WTC11 (cell line): ENCODE measurements at regions not wholly inside any gene's neighbourhood (a gene's known extent, or its start where the extent isn't known, plus 50 kb on each side); places are given as distances from the start of the nearest gene placed in this dataset.

ENCODE experiments used
- ATAC-seq: fragments of 200-7000 bp; cut with Tn5 transposase; 2 replicates; pipeline ENCODE4 v1.10.0; 2021; ENCODE audit warnings: mild to moderate bottlenecking, moderate library complexity
- CTCF ChIA-PET: fragments of 300-600 bp; sonication (Branson Sonifier 250); formaldehyde crosslinking; loops from one replicate; lab custom pipeline; 2021; ENCODE audit warnings: antibody characterized with exemption; lab: Charles Lee
- POLR2A ChIA-PET: fragments of 350-600 bp; sonication (Branson Sonifier 250); formaldehyde crosslinking; loops from one replicate; lab custom pipeline; 2021; ENCODE audit warnings: antibody characterized with exemption; lab: Charles Lee
- DNase-seq: peaks from one replicate; pipeline ENCODE4 v3.0.0; 2021; ENCODE audit warnings: low spot score
- H3K27ac Mint-ChIP-seq: 2 replicates; pipeline ENCODE4 v1.8.0; 2021; ENCODE audit warnings: mixed read lengths
- H3K27me3 Mint-ChIP-seq: 2 replicates; pipeline ENCODE4 v1.8.0; 2021; ENCODE audit warnings: low read depth, mild to moderate bottlenecking, moderate library complexity, mixed read lengths
- H3K36me3 Mint-ChIP-seq: 2 replicates; pipeline ENCODE4 v1.8.0; 2021; ENCODE audit warnings: mixed read lengths
- H3K4me1 Mint-ChIP-seq: 2 replicates; pipeline ENCODE4 v1.8.0; 2022; ENCODE audit warnings: mixed read lengths
- H3K4me3 Mint-ChIP-seq: 2 replicates; pipeline ENCODE4 v1.8.0; 2021; ENCODE audit warnings: mild to moderate bottlenecking, moderate library complexity, mixed read lengths
- H3K9me3 Mint-ChIP-seq: 2 replicates; pipeline ENCODE4 v1.8.0; 2021; ENCODE audit warnings: mixed read lengths
- ARID4B ChIP-seq: sonication (generic); formaldehyde crosslinking; IDR thresholded peaks from 2 replicates; pipeline ENCODE4 v1.8.0; 2023; ENCODE audit warnings: missing genetic modification reagents, mild to moderate bottlenecking, borderline replicate concordance
- CREM ChIP-seq: sonication (generic); formaldehyde crosslinking; IDR thresholded peaks from 2 replicates; pipeline ENCODE4 v1.8.1; 2022; ENCODE audit warnings: mild to moderate bottlenecking, missing genetic modification reagents, moderate library complexity
- ELF4 ChIP-seq: sonication (generic); formaldehyde crosslinking; IDR thresholded peaks from 2 replicates; pipeline ENCODE4 v1.8.1; 2022; ENCODE audit warnings: low read depth, mild to moderate bottlenecking, moderate library complexity, missing genetic modification reagents
- EMX1 ChIP-seq: fragments of 250-450 bp; sonication (Bioruptor Pico); IDR thresholded peaks from 2 replicates; pipeline ENCODE4 v1.8.0; 2021; ENCODE audit warnings: mild to moderate bottlenecking
- IRF1 ChIP-seq: sonication (generic); formaldehyde crosslinking; IDR thresholded peaks from 2 replicates; pipeline ENCODE4 v1.8.0; 2023; ENCODE audit warnings: missing genetic modification reagents
- MLX ChIP-seq: sonication (generic); formaldehyde crosslinking; IDR thresholded peaks from 2 replicates; pipeline ENCODE4 v1.8.1; 2023; ENCODE audit warnings: mild to moderate bottlenecking, missing genetic modification reagents, moderate library complexity
- NFE2L1 ChIP-seq: sonication (generic); formaldehyde crosslinking; IDR thresholded peaks from 2 replicates; pipeline ENCODE4 v1.8.1; 2023; ENCODE audit warnings: missing genetic modification reagents
- NR1H2 ChIP-seq: sonication (generic); formaldehyde crosslinking; IDR thresholded peaks from 2 replicates; pipeline ENCODE4 v1.9.0; 2021; ENCODE audit warnings: mild to moderate bottlenecking, moderate library complexity, missing genetic modification reagents
- NR2C2 ChIP-seq: sonication (generic); formaldehyde crosslinking; IDR thresholded peaks from 2 replicates; pipeline ENCODE4 v1.8.0; 2022; ENCODE audit warnings: mild to moderate bottlenecking, missing genetic modification reagents
- NR3C1 ChIP-seq: sonication (generic); formaldehyde crosslinking; conservative IDR thresholded peaks from 2 replicates; pipeline ENCODE4 v1.8.1; 2023; ENCODE audit warnings: low read depth, mild to moderate bottlenecking, missing genetic modification reagents
- SOX15 ChIP-seq: fragments of 250-450 bp; sonication (Bioruptor Pico); IDR thresholded peaks from 2 replicates; pipeline ENCODE4 v1.9.0; 2021; ENCODE audit warnings: mild to moderate bottlenecking
- ZMAT4 ChIP-seq: fragments of 250-450 bp; sonication (Bioruptor Pico); IDR thresholded peaks from 2 replicates; pipeline ENCODE4 v1.9.0; 2021; ENCODE audit warnings: mild to moderate bottlenecking
- ZNF121 ChIP-seq: sonication (generic); formaldehyde crosslinking; IDR thresholded peaks from 2 replicates; pipeline ENCODE4 v1.8.0; 2023; ENCODE audit warnings: missing genetic modification reagents
- ZNF219 ChIP-seq: sonication (generic); formaldehyde crosslinking; IDR thresholded peaks from 2 replicates; pipeline ENCODE4 v1.8.0; 2023; ENCODE audit warnings: missing genetic modification reagents, mild to moderate bottlenecking, borderline replicate concordance
- ZNF232 ChIP-seq: sonication (generic); formaldehyde crosslinking; IDR thresholded peaks from 2 replicates; pipeline ENCODE4 v1.8.0; 2022; ENCODE audit warnings: mild to moderate bottlenecking, missing genetic modification reagents
- ZNF317 ChIP-seq: sonication (generic); formaldehyde crosslinking; IDR thresholded peaks from 2 replicates; pipeline ENCODE4 v1.8.1; 2023; ENCODE audit warnings: low read depth, mild to moderate bottlenecking, moderate library complexity, missing genetic modification reagents, borderline replicate concordance
- ZNF425 ChIP-seq: fragments of 250-450 bp; sonication (Bioruptor Pico); conservative IDR thresholded peaks from 2 replicates; pipeline ENCODE4 v1.9.0; 2021; ENCODE audit warnings: mild to moderate bottlenecking
- ZNF512 ChIP-seq: sonication (generic); formaldehyde crosslinking; IDR thresholded peaks from 2 replicates; pipeline ENCODE4 v1.8.1; 2022; ENCODE audit warnings: missing genetic modification reagents, borderline replicate concordance
- ZNF532 ChIP-seq: fragments of 250-450 bp; sonication (Bioruptor Pico); IDR thresholded peaks from 2 replicates; pipeline ENCODE4 v1.9.0; 2021; ENCODE audit warnings: mild to moderate bottlenecking, borderline replicate concordance

GRCh38 chr18:78777992-78778391 is 201.6 kb upstream of the SALL3 start (continued):
- TF ChIP-seq ARID4B (CRISPR knock-in tag), result no peak

- no peak for TF ChIP-seq EMX1 (CRISPR knock-in tag)
- no peak for TF ChIP-seq ZMAT4 (CRISPR knock-in tag)
- TF ChIP-seq ZNF232, result no peak
- no peak for TF ChIP-seq IRF1 (CRISPR knock-in tag)
- TF ChIP-seq ZNF121 (CRISPR knock-in tag), result no peak
- TF ChIP-seq ZNF317, result no peak
- no peak for TF ChIP-seq ELF4 (CRISPR knock-in tag)
- no peak for TF ChIP-seq ZNF219 (CRISPR knock-in tag)
- no peak for TF ChIP-seq ZNF425 (CRISPR knock-in tag)
- no peak for TF ChIP-seq MLX (CRISPR knock-in tag)
- TF ChIP-seq NFE2L1, result no peak
- no peak for TF ChIP-seq NR3C1 (CRISPR knock-in tag)
- no peak for TF ChIP-seq ZNF532 (CRISPR knock-in tag)
- TF ChIP-seq ZNF512 (CRISPR knock-in tag), result no peak
- no peak for TF ChIP-seq SOX15 (CRISPR knock-in tag)
- TF ChIP-seq NR1H2 (CRISPR knock-in tag), result no peak
- TF ChIP-seq NR2C2 (CRISPR knock-in tag), result no peak
- no peak for TF ChIP-seq CREM
- H3K4me3 Mint-ChIP-seq, result no peak overlapping the region
- CTCF ChIA-PET, result no interaction called here
- POLR2A ChIA-PET, result no interaction called here
- H3K27me3 Mint-ChIP-seq, result no peaks in the 10 kb centered on the region; the same call in 1 of the 2 replicates
- DNase-seq (no peak), ATAC-seq (no peak)
- H3K27ac Mint-ChIP-seq, result no peak overlapping the region
- H3K36me3 Mint-ChIP-seq, result peaks cover 8% of the 10 kb centered on the region; the same call in 1 of the 2 replicates
- H3K9me3 Mint-ChIP-seq, result peaks cover 11% of the 10 kb centered on the region
- no peaks in the 10 kb centered on the region for H3K4me1 Mint-ChIP-seq
These were observed 201.0 kb upstream of the SALL3 start for GRCh38 chr18:78778651-78779050.
